Tibial artery (tissue), 4 donors: ENCODE measurements at regions not wholly inside any gene's neighbourhood (a gene's known extent, or its start where the extent isn't known, plus 50 kb on each side); places are given as distances from the start of the nearest gene placed in this dataset.

ENCODE experiments used
- DNase-seq, 2 donors: peaks; one replicate each; pipeline ENCODE4 v3.0.0-alpha.2; 2019
- H3K27ac ChIP-seq, 2 donors: fragments of 200-600 bp; sonication (generic) in 1 of 2; 1 replicate in 1 of 2; 2 replicates in 1 of 2; pipeline ENCODE4 v1.5.1; 2018 to 2019; ENCODE audit warnings: mild to moderate bottlenecking in 1 of 2
- H3K27me3 ChIP-seq, 2 donors: fragments of 200-600 bp; sonication (generic) in 1 of 2; one replicate each; pipeline versions ENCODE4 v1.5.1 to v1.6.0; 2016 to 2019
- H3K36me3 ChIP-seq, 3 donors: fragments of 200-600 bp; sonication (generic) in 2 of 3; one replicate each; pipeline ENCODE4 v1.5.1; 2016 to 2019; ENCODE audit warnings: mild to moderate bottlenecking in 2 of 3
- H3K4me1 ChIP-seq, 4 donors: fragments of 200-600 bp; sonication (generic) in 2 of 4; 1 replicate in 3 of 4; 2 replicates in 1 of 4; pipeline ENCODE4 v1.5.1; 2016 to 2019
- H3K4me3 ChIP-seq, 2 donors: fragments of 200-600 bp; sonication (generic) in 1 of 2; 1 replicate in 1 of 2; 2 replicates in 1 of 2; pipeline ENCODE4 v1.5.1; 2018 to 2019; ENCODE audit warnings: mild to moderate bottlenecking in 2 of 2
- H3K9me3 ChIP-seq, 3 donors: fragments of 200-600 bp; sonication (generic) in 1 of 3; one replicate each; pipeline ENCODE4 v1.5.1; 2016 to 2019
- intact Hi-C: fragments of 100-400 bp; cut with DNase I; formaldehyde crosslinking; loops from one replicate; pipeline ENCODE4 v1.15.0; 2023; ENCODE audit warnings: low total_unique reads
- TF ChIP-seq, protein P1 (sequence below), 2 experiments: fragments of 200-600 bp in 1 of 2; fragments of 450-650 bp in 1 of 2; IDR thresholded peaks; one replicate each; pipeline ENCODE4 v1.5.1; 2017 to 2019; ENCODE audit warnings: antibody characterized with exemption in 2 of 2, mild to moderate bottlenecking in 1 of 2, moderate library complexity in 1 of 2

GRCh38 chr2:55999790-56000189 lies 76.2 kb upstream of the EFEMP1 start:
- H3K4me3 ChIP-seq: no peak overlapping the region
- H3K9me3 ChIP-seq: no peaks in the 10 kb centered on the region
- H3K27ac ChIP-seq: peak overlapping the region in 1 of 2 donors; percentile 38
- DNase-seq: no peak
- H3K27me3 ChIP-seq: no peaks in the 10 kb centered on the region
- intact Hi-C loops: no loop called here
- TF ChIP-seq, protein P1, sequence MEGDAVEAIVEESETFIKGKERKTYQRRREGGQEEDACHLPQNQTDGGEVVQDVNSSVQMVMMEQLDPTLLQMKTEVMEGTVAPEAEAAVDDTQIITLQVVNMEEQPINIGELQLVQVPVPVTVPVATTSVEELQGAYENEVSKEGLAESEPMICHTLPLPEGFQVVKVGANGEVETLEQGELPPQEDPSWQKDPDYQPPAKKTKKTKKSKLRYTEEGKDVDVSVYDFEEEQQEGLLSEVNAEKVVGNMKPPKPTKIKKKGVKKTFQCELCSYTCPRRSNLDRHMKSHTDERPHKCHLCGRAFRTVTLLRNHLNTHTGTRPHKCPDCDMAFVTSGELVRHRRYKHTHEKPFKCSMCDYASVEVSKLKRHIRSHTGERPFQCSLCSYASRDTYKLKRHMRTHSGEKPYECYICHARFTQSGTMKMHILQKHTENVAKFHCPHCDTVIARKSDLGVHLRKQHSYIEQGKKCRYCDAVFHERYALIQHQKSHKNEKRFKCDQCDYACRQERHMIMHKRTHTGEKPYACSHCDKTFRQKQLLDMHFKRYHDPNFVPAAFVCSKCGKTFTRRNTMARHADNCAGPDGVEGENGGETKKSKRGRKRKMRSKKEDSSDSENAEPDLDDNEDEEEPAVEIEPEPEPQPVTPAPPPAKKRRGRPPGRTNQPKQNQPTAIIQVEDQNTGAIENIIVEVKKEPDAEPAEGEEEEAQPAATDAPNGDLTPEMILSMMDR (IDR thresholded peaks at IDR 0.05): no peak
- no peaks in the 10 kb centered on the region for H3K36me3 ChIP-seq
- H3K4me1 ChIP-seq: peaks cover 0 to 25% (median 2%) of the 10 kb centered on the region in 4 donors

GRCh38 chr2:56001947-56002346 lies 78.4 kb upstream of the EFEMP1 start:
- no peak overlapping the region for H3K4me3 ChIP-seq
- no peaks in the 10 kb centered on the region for H3K9me3 ChIP-seq
- no peaks in the 10 kb centered on the region for H3K27me3 ChIP-seq
- H3K36me3 ChIP-seq: no peaks in the 10 kb centered on the region
- TF ChIP-seq, protein P1 (IDR thresholded peaks at IDR 0.05): no peak
- peaks cover 0 to 21% (median 2%) of the 10 kb centered on the region in 4 donors for H3K4me1 ChIP-seq
- no peak for DNase-seq
- no peak overlapping the region for H3K27ac ChIP-seq
- intact Hi-C loops: no loop called here

DNA sequence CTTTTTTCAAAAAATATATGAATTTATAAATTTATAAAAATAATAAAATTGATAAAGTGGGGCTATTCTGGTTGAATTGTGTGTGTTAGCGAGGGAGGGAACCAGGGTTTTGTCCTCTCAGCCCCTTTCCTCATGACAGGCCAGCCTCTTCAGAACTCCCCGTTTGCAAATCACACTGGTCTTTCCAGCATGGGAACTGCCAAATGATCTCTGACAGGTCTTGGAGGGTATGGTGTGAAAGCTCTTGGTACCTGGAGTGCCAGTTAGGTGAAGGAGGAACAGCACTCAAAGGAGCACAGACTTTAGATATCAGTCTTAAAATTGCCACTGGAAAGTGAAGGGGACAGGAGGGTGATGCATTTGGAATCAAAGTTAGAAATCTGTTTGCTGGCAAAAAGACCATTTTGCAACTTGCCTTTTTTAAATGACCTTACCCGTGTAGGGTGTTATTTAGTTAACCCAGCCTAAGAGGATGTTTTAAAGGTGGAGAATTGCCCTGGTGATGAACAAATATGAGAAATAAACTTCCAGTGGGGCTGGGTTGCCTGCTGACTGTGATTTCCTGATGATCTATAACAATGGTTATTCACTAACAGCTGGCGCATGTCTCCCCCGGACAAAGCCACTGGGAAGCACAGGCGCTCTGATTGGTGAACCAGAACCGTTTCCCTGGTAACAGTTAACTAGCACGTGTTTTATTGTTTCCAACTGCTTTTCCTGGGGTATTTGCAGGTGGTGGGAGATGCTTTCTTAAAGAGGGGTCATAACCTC lies 85.3 kb upstream of the EFEMP1 start:
- no peaks in the 10 kb centered on the region for H3K27me3 ChIP-seq
- H3K4me3 ChIP-seq: no peak overlapping the region
- peak in 1 of 2 donors; percentile 60 for DNase-seq
- intact Hi-C loops: no loop called here
- peaks cover 0 to 12% (median 5%) of the 10 kb centered on the region in 4 donors for H3K4me1 ChIP-seq
- H3K27ac ChIP-seq: no peak overlapping the region
- no peaks in the 10 kb centered on the region for H3K9me3 ChIP-seq
- TF ChIP-seq, protein P1 (IDR thresholded peaks at IDR 0.05): no peak
- no peaks in the 10 kb centered on the region for H3K36me3 ChIP-seq

DNA sequence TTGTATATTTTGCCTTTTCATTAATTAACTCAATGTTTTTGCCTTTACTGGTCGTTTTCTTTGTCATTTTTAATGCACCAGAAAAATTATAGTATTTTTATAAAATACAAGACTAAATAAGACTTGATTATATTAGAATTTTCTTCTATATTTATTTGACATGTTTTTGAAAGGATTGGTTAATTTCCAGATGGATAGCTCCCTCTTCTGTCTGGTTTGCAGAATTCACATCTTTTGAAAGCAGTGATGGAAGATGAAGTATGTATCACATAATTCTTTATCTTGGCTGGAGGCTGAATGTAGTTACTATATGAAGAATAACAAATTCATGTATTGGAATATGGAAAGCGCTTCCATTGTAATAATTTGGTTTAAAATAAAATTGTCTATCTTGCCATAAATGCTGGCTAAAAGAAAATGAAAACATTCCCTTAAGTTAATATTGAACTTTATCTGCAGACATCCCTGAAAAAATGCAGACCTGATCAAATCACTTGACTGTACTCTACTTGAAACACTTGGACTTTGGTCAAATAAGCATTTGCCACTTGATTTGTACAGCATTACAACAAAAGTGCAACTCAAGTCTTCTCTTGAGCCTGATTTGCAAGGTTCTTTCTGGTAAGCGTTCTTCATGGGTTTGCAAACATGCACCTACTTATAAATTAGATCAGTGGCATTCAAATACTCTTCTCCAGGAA lies 86.3 kb upstream of the EFEMP1 start:
- Histone ChIP-seq H3K27me3 (no peaks in the 10 kb centered on the region), H3K9me3 (no peaks in the 10 kb centered on the region), H3K36me3 (no peaks in the 10 kb centered on the region), H3K4me3 (no peak overlapping the region), H3K4me1 (peaks cover 0 to 12% (median 5%) of the 10 kb centered on the region in 4 donors), H3K27ac (no peak overlapping the region)
- DNase-seq: no peak
- intact Hi-C loops: loop anchor here (5.0 kb wide), 2 partner anchors 233 to 293 kb away; no protein-coding TSS in a partner anchor
- TF ChIP-seq, protein P1 (IDR thresholded peaks at IDR 0.05): peak; percentile 57 to 68

GRCh38 chr2:56011624-56012023 lies 88.0 kb upstream of the EFEMP1 start:
- TF ChIP-seq, protein P1 (IDR thresholded peaks at IDR 0.05): no peak
- H3K9me3 ChIP-seq: no peaks in the 10 kb centered on the region
- intact Hi-C loops: loop anchor here (5.0 kb wide), 2 partner anchors 234 to 294 kb away; no protein-coding TSS in a partner anchor

More at GRCh38 chr2:56011624-56012023, 88.0 kb upstream of the EFEMP1 start:
- H3K36me3 ChIP-seq: no peaks in the 10 kb centered on the region
- no peak overlapping the region for H3K27ac ChIP-seq
- H3K27me3 ChIP-seq: no peaks in the 10 kb centered on the region
- DNase-seq: no peak
- peaks cover 0 to 17% (median 5%) of the 10 kb centered on the region in 4 donors for H3K4me1 ChIP-seq
- no peak overlapping the region for H3K4me3 ChIP-seq
